SH-SY5Y (cell line): ENCODE measurements at regions not wholly inside any gene's neighbourhood (a gene's known extent, or its start where the extent isn't known, plus 50 kb on each side); places are given as distances from the start of the nearest gene placed in this dataset.

ENCODE experiments used
- GATA2 ChIP-seq: IDR thresholded peaks from 2 replicates; pipeline ENCODE4 v1.6.1; 2011; ENCODE audit warnings: mild to moderate bottlenecking, low read depth, low read length
- GATA3 ChIP-seq: IDR thresholded peaks from 2 replicates; pipeline ENCODE4 v1.6.1; 2011; ENCODE audit warnings: low read depth, mild to moderate bottlenecking, low read length, moderate library complexity

- no peak for TF ChIP-seq GATA2
- TF ChIP-seq GATA3 = no peak
Observed at GRCh38 chr2:57528499-57528898, 518.1 kb upstream of the VRK2 start.
